K562 (cell line): ENCODE measurements at regions not wholly inside any gene's neighbourhood (a gene's known extent, or its start where the extent isn't known, plus 50 kb on each side); places are given as distances from the start of the nearest gene placed in this dataset.

Source experiments
- ATAC-seq: fragments of 200-7000 bp; cut with Tn5 transposase; 3 replicates; pipeline ENCODE4 v1.9.1; 2020; ENCODE audit warnings: moderate library complexity
- BruUV-seq: library from RNA; stranded (reverse); fragments of 400-500 nt; replicated peaks from 2 replicates; lab custom pipeline; 2021; lab: Mats Ljungman, UMichigan
- CTCF ChIA-PET: fragments of 300-600 bp; formaldehyde crosslinking; extraction: SDS; loops from one replicate; lab custom pipeline; 2021; ENCODE audit warnings: low intra/inter-chr PET ratio; lab: Yijun Ruan, JAX
- POLR2A ChIA-PET: fragments of 300-600, 350-650 bp; sonication (Branson Sonifier 250); formaldehyde crosslinking; extraction: SDS; loops from one replicate; lab custom pipeline; 2021; ENCODE audit warnings: antibody characterized with exemption, inconsistent platforms; lab: Yijun Ruan, JAX
- DNase-seq, 4 experiments: peaks; one replicate each; pipeline versions ENCODE4 v3.0.0 to v3.0.0-alpha.2; 2011 to 2018; ENCODE audit warnings: low spot score in 3 of 4, mixed read lengths in 3 of 4; ENCODE audit errors: extremely low read depth in 1 of 4
- FAIRE-seq: peaks from 2 replicates; lab custom pipeline; 2011; peaks lifted over from hg19 to GRCh38; lab: Jason Lieb, UNC
- H2AFZ ChIP-seq: 2 replicates; pipeline ENCODE4 v1.6.0; 2011; ENCODE audit warnings: low read depth, low read length, control low read depth, inconsistent platforms
- H3K27ac ChIP-seq: fragments of 200-600 bp; 3 replicates; pipeline ENCODE4 v1.8.0; 2011; ENCODE audit warnings: low read depth, mild to moderate bottlenecking, control low read depth, inconsistent platforms, low read length, moderate library complexity, mixed read lengths; ENCODE audit errors: extremely low read depth
- H3K27me3 ChIP-seq, 2 experiments: fragments of 300-600 bp in 1 of 2; 2 replicates in 1 of 2; 3 replicates in 1 of 2; pipeline versions ENCODE4 v1.6.0 to v1.8.0; 2011; ENCODE audit warnings: inconsistent platforms in 2 of 2, low read length in 2 of 2, mild to moderate bottlenecking in 1 of 2, mixed read lengths in 1 of 2, moderate library complexity in 1 of 2; ENCODE audit not compliant: control insufficient read depth in 2 of 2, insufficient read depth in 2 of 2
- H3K36me3 ChIP-seq: fragments of 300-600 bp; 3 replicates; pipeline ENCODE4 v1.8.0; 2011; ENCODE audit warnings: mild to moderate bottlenecking, low read length, inconsistent platforms; ENCODE audit not compliant: control insufficient read depth, insufficient read depth
- H3K4me1 ChIP-seq, 2 experiments: fragments of 200-600 bp in 1 of 2; replicated peaks in 1 of 2; 2 replicates in 1 of 2; 3 replicates in 1 of 2; pipeline versions ENCODE4 v1.5.1 to v1.8.0; 2011; ENCODE audit warnings: inconsistent platforms in 2 of 2, low read length in 2 of 2, mild to moderate bottlenecking in 1 of 2, mixed read lengths in 1 of 2, moderate library complexity in 1 of 2; ENCODE audit not compliant: control insufficient read depth in 2 of 2, insufficient read depth in 2 of 2
- H3K4me2 ChIP-seq: 2 replicates; pipeline ENCODE4 v1.6.1; 2011; ENCODE audit warnings: low read length, control low read depth, inconsistent platforms, mixed read lengths; ENCODE audit not compliant: insufficient read depth
- H3K4me3 ChIP-seq: fragments of 200-600 bp; sonication (generic), shearing (Covaris generic); 2 replicates; pipeline ENCODE4 v1.5.1; 2016; ENCODE audit warnings: control low read depth, inconsistent platforms
- H3K79me2 ChIP-seq: fragments of 200-600 bp; 3 replicates; pipeline ENCODE4 v1.8.0; 2011; ENCODE audit warnings: low read length, inconsistent platforms; ENCODE audit not compliant: control insufficient read depth, insufficient read depth
- H3K9ac ChIP-seq, 2 experiments: 2 replicates each; pipeline versions ENCODE4 v1.6.0 to v1.6.1; 2011; ENCODE audit warnings: low read depth in 2 of 2, low read length in 2 of 2, control low read depth in 1 of 2, inconsistent platforms in 1 of 2, mild to moderate bottlenecking in 1 of 2, mixed read lengths in 1 of 2; ENCODE audit not compliant: insufficient read depth in 1 of 2
- H3K9me1 ChIP-seq: one replicate; pipeline ENCODE4 v1.6.0; 2011; ENCODE audit warnings: inconsistent platforms, mild to moderate bottlenecking, low read length, moderate library complexity; ENCODE audit not compliant: control insufficient read depth, insufficient read depth
- H3K9me3 ChIP-seq: replicated peaks from 2 replicates; pipeline ENCODE4 v1.5.1; 2011; ENCODE audit warnings: low read depth, low read length, inconsistent platforms; ENCODE audit not compliant: control insufficient read depth, insufficient read depth
- H4K20me1 ChIP-seq: replicated peaks from 2 replicates; pipeline ENCODE4 v1.6.1; 2011; ENCODE audit warnings: low read length, inconsistent platforms, mixed read lengths; ENCODE audit not compliant: control insufficient read depth, insufficient read depth
- DNMT1 ChIP-seq: fragments of 450-650 bp; IDR thresholded peaks from 2 replicates; pipeline ENCODE4 v1.6.1; 2016; ENCODE audit warnings: antibody characterized with exemption, mild to moderate bottlenecking
- ELF4 ChIP-seq: fragments of 450-650 bp; formaldehyde crosslinking; IDR thresholded peaks from 2 replicates; pipeline ENCODE4 v1.4.0; 2022; ENCODE audit warnings: missing genetic modification characterization
- FOXP1 ChIP-seq: sonication (generic); formaldehyde crosslinking; IDR thresholded peaks from 2 replicates; pipeline ENCODE4 v1.8.0; 2022; ENCODE audit warnings: mild to moderate bottlenecking, missing genetic modification reagents
- GABPA ChIP-seq: fragments of 200-800 bp; sonication (Bioruptor generic); conservative IDR thresholded peaks from 2 replicates; pipeline ENCODE4 v1.6.1; 2016; ENCODE audit warnings: low read depth, missing genetic modification characterization, missing compliant biosample characterization
- HMGXB4 ChIP-seq: sonication (generic); formaldehyde crosslinking; IDR thresholded peaks from 2 replicates; pipeline ENCODE4 v1.8.1; 2023; ENCODE audit warnings: mild to moderate bottlenecking, missing genetic modification reagents
- KLF1 ChIP-seq: fragments of 450-650 bp; IDR thresholded peaks from 2 replicates; pipeline ENCODE4 v1.6.1; 2016; ENCODE audit warnings: missing genetic modification characterization, missing compliant biosample characterization
- MAX ChIP-seq: sonication (generic); formaldehyde crosslinking; IDR thresholded peaks from 2 replicates; pipeline ENCODE4 v1.9.0; 2022; ENCODE audit warnings: mild to moderate bottlenecking, missing genetic modification reagents
- RBBP5 ChIP-seq: fragments of 200-600 bp; sonication (generic); IDR thresholded peaks from 2 replicates; pipeline ENCODE4 v1.6.1; 2012; ENCODE audit warnings: borderline replicate concordance, mild to moderate bottlenecking, low read length, control low read depth, inconsistent platforms; ENCODE audit not compliant: insufficient read depth, poor library complexity, severe bottlenecking
- SLC30A9 ChIP-seq: fragments of 250-450 bp; sonication (Bioruptor Pico); IDR thresholded peaks from 2 replicates; pipeline ENCODE4 v1.8.0; 2022; ENCODE audit warnings: mild to moderate bottlenecking, moderate library complexity
- SMARCC2 ChIP-seq: fragments of 450-650 bp; IDR thresholded peaks from 2 replicates; pipeline ENCODE4 v1.6.1; 2017; ENCODE audit warnings: antibody characterized with exemption, moderate library complexity, mild to moderate bottlenecking, low read depth
- TAL1 ChIP-seq: fragments of 450-650 bp; IDR thresholded peaks from 2 replicates; pipeline ENCODE4 v1.6.1; 2016; ENCODE audit warnings: mild to moderate bottlenecking
- TFAP4 ChIP-seq: sonication (generic); formaldehyde crosslinking; IDR thresholded peaks from 2 replicates; pipeline ENCODE4 v1.8.0; 2022; ENCODE audit warnings: missing genetic modification reagents, mild to moderate bottlenecking, moderate library complexity, borderline replicate concordance
- ZC3H4 ChIP-seq: sonication (generic); formaldehyde crosslinking; IDR thresholded peaks from 2 replicates; pipeline ENCODE4 v1.9.0; 2021; ENCODE audit warnings: missing genetic modification reagents, borderline replicate concordance
- WGBS: fragments of 100-300 bp; shearing (Covaris generic); methylation state at CpG from one replicate; pipeline ENCODE4 v1.1.6; 2016; ENCODE audit warnings: low coverage, mixed read lengths; ENCODE audit not compliant: insufficient coverage; ENCODE audit errors: missing lambda C conversion rate; 5-methylcytosine and 5-hydroxymethylcytosine counted together
- in situ Hi-C: fragments of 300-500 bp; cut with MboI; formaldehyde crosslinking; loops from 4 replicates; pipeline ENCODE4 v1.15.0; 2018; ENCODE audit warnings: inconsistent platforms, mixed read lengths
- intact Hi-C: fragments of 100-400 bp; cut with micrococcal nuclease; formaldehyde crosslinking; loops from 2 replicates; pipeline ENCODE4 v1.14.2; 2022

- no peaks in the 10 kb centered on the region for H3K9me3 ChIP-seq
- WGBS: 1% methylated on average over 11 of the region's 11 CpGs
- H2AFZ ChIP-seq: no peak overlapping the region
- H3K4me1 ChIP-seq: peaks cover 0 to 3% of the 10 kb centered on the region in 2 experiments; a peak in 1 of 5 replicates
- in situ Hi-C loops: no loop called here
- FAIRE-seq (no peak), DNase-seq (no peak), ATAC-seq (no peak)
- no peaks in the 10 kb centered on the region; a peak in 1 of 5 replicates for H3K27me3 ChIP-seq
- ChIA-PET CTCF (interaction anchor here (0.5 kb wide), 1 partner anchor 12 kb away, joined by 3 read pairs; no protein-coding TSS in a partner anchor), POLR2A (interaction anchor here (0.6 kb wide), 1 partner anchor 114 kb away, joined by 3 read pairs; no protein-coding TSS in a partner anchor)
- H3K27ac ChIP-seq: no peak overlapping the region
- no peaks in the 10 kb centered on the region for H3K9me1 ChIP-seq
- intact Hi-C loops: no loop called here
- no peak for TF ChIP-seq GABPA (tag)
- no peak for TF ChIP-seq SLC30A9
- no peak for TF ChIP-seq DNMT1
- H3K4me3 ChIP-seq: no peak overlapping the region
- H4K20me1 ChIP-seq: no peaks in the 10 kb centered on the region
- H3K79me2 ChIP-seq: no peaks in the 10 kb centered on the region
- H3K4me2 ChIP-seq: no peak overlapping the region
- no peak overlapping the region for H3K9ac ChIP-seq
- no peaks in the 10 kb centered on the region for H3K36me3 ChIP-seq
- BruUV-seq: no TSS peak
These were observed 83.6 kb upstream of the NCAM1 start for GRCh38 chr11:112877581-112877980.

GRCh38 chr11:112878033-112878601, 83.1 kb upstream of the NCAM1 start:
- CTCF ChIA-PET: no interaction called here
- FAIRE-seq: no peak
- POLR2A ChIA-PET: no interaction called here
- intact Hi-C loops: no loop called here
- no peak overlapping the region for H3K9ac ChIP-seq
- H4K20me1 ChIP-seq: no peaks in the 10 kb centered on the region
- no peak for ATAC-seq
- WGBS: 0% methylated on average over 6 of the region's 7 CpGs
- no peak overlapping the region for H3K27ac ChIP-seq
- in situ Hi-C loops: no loop called here
- H3K27me3 ChIP-seq: no peaks in the 10 kb centered on the region; a peak in 1 of 5 replicates
- H3K4me3 ChIP-seq: no peak overlapping the region
- H3K4me1 ChIP-seq: peaks cover 0 to 3% of the 10 kb centered on the region in 2 experiments; a peak in 1 of 5 replicates
- no peaks in the 10 kb centered on the region for H3K36me3 ChIP-seq
- H3K4me2 ChIP-seq: no peak overlapping the region
- H3K79me2 ChIP-seq: no peaks in the 10 kb centered on the region
- BruUV-seq: no TSS peak
- H3K9me3 ChIP-seq: no peaks in the 10 kb centered on the region
- no peaks in the 10 kb centered on the region for H3K9me1 ChIP-seq
- H2AFZ ChIP-seq: no peak overlapping the region
- no peak for DNase-seq
- TF ChIP-seq TAL1 (no peak), ELF4 (CRISPR knock-in tag) (no peak), ZC3H4 (CRISPR knock-in tag) (no peak), HMGXB4 (CRISPR knock-in tag) (no peak), MAX (no peak), SMARCC2 (no peak), KLF1 (tag) (no peak), RBBP5 (no peak), TFAP4 (no peak), FOXP1 (CRISPR knock-in tag) (no peak)
